Type B pancreatic cell (in vitro differentiated cells): ENCODE measurements at regions not wholly inside any gene's neighbourhood (a gene's known extent, or its start where the extent isn't known, plus 50 kb on each side); places are given as distances from the start of the nearest gene placed in this dataset.

Experiments used
- DNase-seq: peaks from one replicate; pipeline ENCODE4 v3.0.0; 2021; ENCODE audit warnings: mixed read lengths; ENCODE audit not compliant: unreplicated experiment; ENCODE audit errors: extremely low spot score
- H3K27ac Mint-ChIP-seq: 2 replicates; pipeline ENCODE4 v1.8.0; 2021; ENCODE audit warnings: mild to moderate bottlenecking, mixed read lengths
- H3K27me3 Mint-ChIP-seq: 2 replicates; pipeline ENCODE4 v1.8.0; 2021; ENCODE audit warnings: mixed read lengths
- H3K36me3 Mint-ChIP-seq: 2 replicates; pipeline ENCODE4 v1.8.0; 2021; ENCODE audit warnings: mixed read lengths
- H3K4me1 Mint-ChIP-seq: one replicate; pipeline ENCODE4 v1.8.0; 2021; ENCODE audit warnings: mixed read lengths; ENCODE audit not compliant: unreplicated experiment
- H3K4me3 Mint-ChIP-seq: 2 replicates; pipeline ENCODE4 v1.8.0; 2021; ENCODE audit warnings: mild to moderate bottlenecking, mixed read lengths
- H3K9me3 Mint-ChIP-seq: 2 replicates; pipeline ENCODE4 v1.8.0; 2021; ENCODE audit warnings: mixed read lengths
- TF ChIP-seq, protein P1 (sequence below): fragments of 200-600 bp; sonication (generic); conservative IDR thresholded peaks from 2 replicates; pipeline ENCODE4 v1.5.0; 2021; ENCODE audit warnings: antibody characterized with exemption, mild to moderate bottlenecking

DNA sequence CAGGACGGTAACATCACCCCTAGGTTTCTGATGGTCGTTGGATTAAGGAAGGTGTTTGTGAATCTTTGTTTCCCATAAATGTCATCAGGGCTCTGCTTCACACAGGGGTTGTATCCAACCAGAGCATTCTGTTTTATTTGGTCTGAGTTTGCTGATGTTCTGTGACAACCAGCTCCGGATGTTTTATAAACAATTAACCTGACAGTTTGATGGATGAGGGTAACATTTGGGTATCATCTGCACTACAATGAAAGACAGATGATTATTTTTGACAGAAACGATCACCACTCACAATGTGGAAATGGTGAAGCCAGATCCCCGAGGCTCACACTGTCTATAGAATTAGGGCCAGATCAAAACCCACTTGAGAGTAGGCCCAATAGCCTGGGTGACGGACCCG, 107.1 kb downstream of the CDC42EP3 start:
- Mint-ChIP-seq H3K27me3 (no peaks in the 10 kb centered on the region), H3K27ac (no peak overlapping the region), H3K4me1 (peaks cover 16% of the 10 kb centered on the region), H3K36me3 (no peaks in the 10 kb centered on the region), H3K9me3 (no peaks in the 10 kb centered on the region), H3K4me3 (no peak overlapping the region)
- DNase-seq = no peak
- TF ChIP-seq, protein P1, sequence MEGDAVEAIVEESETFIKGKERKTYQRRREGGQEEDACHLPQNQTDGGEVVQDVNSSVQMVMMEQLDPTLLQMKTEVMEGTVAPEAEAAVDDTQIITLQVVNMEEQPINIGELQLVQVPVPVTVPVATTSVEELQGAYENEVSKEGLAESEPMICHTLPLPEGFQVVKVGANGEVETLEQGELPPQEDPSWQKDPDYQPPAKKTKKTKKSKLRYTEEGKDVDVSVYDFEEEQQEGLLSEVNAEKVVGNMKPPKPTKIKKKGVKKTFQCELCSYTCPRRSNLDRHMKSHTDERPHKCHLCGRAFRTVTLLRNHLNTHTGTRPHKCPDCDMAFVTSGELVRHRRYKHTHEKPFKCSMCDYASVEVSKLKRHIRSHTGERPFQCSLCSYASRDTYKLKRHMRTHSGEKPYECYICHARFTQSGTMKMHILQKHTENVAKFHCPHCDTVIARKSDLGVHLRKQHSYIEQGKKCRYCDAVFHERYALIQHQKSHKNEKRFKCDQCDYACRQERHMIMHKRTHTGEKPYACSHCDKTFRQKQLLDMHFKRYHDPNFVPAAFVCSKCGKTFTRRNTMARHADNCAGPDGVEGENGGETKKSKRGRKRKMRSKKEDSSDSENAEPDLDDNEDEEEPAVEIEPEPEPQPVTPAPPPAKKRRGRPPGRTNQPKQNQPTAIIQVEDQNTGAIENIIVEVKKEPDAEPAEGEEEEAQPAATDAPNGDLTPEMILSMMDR = no peak

DNA sequence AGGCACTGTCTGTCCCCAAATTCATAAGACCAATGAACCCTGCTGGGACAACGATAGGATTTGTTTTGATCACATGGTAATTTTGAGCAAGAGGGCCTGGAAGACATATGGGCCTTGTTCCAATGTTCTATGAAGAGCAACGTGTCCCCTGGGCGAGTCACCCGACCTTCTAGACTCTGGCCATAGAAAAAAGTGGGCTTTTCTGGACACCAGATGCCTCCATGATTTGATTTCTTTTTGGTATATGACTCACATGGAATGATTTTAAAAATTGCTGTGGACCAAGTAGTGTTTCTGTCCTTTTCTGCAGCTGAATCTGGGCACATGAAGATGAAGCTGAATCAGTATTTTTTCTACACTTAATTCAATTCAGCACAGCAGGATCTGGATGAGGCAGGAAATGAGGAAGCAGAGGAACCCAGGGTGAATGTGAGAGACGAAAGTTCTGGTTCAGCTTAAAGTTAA, 104.9 kb downstream of the CDC42EP3 start:
- no peaks in the 10 kb centered on the region for H3K9me3 Mint-ChIP-seq
- H3K27me3 Mint-ChIP-seq = no peaks in the 10 kb centered on the region
- no peaks in the 10 kb centered on the region for H3K36me3 Mint-ChIP-seq
- H3K4me3 Mint-ChIP-seq = no peak overlapping the region
- TF ChIP-seq, protein P1 = no peak
- H3K27ac Mint-ChIP-seq = no peak overlapping the region
- no peak for DNase-seq
- H3K4me1 Mint-ChIP-seq = peaks cover 18% of the 10 kb centered on the region

DNA sequence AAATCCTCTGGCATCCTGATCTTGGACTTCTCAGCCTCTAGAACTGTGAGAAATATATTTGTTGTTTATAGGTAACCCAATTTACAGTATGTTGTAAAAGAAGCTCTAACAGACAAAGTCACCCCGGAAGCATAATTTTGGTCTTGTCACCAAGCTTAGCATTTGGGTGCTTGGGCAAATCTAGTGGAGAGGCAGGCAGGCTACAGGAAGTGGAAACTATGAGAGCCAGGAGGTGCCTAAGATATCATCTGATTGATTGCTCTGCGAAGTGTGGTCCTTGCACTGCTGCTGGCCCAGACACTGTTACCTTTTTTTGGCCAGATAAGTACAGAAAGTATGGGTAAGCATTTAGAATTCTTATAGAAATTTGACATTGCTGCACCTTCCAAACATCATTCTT, 102.9 kb downstream of the CDC42EP3 start:
- Mint-ChIP-seq H3K9me3 (no peaks in the 10 kb centered on the region), H3K27ac (no peak overlapping the region), H3K4me3 (no peak overlapping the region), H3K4me1 (peaks cover 13% of the 10 kb centered on the region), H3K36me3 (no peaks in the 10 kb centered on the region), H3K27me3 (no peaks in the 10 kb centered on the region)
- TF ChIP-seq, protein P1 = no peak
- no peak for DNase-seq

DNA sequence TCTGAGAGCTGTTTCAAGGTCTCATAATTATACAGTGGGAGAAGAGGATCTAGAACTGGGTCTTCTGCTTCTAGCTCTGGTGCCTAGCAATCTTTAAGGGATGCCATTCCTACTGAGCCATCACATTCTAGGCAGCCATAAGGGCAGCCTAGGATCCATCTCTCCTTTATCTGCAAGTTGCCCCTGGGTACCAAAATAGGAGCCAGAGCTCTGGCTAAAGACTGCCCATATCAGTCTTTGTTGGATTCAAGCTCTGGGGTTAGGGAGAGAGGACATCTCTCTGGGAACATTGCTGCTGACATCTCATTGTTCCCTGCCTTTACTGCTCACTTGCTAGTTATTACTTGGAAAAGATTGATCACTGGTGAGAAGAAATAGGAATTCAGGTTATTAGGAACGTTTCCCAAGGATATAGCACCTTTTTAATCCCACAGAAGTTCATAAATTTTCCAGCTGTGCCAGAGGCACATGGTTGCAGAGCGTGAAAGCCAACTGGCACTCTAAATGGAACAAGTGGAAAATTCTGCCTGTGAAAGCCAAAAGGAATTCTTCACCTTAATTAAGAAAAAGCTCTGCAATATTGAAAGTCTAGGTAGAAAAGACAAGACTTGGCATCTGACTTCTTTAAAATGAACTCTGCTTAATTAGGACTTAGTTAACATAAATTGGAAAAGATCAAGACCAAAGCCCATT, 102.2 kb downstream of the CDC42EP3 start:
- Mint-ChIP-seq H3K4me3 (no peak overlapping the region), H3K36me3 (no peaks in the 10 kb centered on the region), H3K27me3 (no peaks in the 10 kb centered on the region), H3K27ac (no peak overlapping the region), H3K4me1 (peaks cover 17% of the 10 kb centered on the region), H3K9me3 (no peaks in the 10 kb centered on the region)
- TF ChIP-seq, protein P1 = no peak
- no peak for DNase-seq

DNA sequence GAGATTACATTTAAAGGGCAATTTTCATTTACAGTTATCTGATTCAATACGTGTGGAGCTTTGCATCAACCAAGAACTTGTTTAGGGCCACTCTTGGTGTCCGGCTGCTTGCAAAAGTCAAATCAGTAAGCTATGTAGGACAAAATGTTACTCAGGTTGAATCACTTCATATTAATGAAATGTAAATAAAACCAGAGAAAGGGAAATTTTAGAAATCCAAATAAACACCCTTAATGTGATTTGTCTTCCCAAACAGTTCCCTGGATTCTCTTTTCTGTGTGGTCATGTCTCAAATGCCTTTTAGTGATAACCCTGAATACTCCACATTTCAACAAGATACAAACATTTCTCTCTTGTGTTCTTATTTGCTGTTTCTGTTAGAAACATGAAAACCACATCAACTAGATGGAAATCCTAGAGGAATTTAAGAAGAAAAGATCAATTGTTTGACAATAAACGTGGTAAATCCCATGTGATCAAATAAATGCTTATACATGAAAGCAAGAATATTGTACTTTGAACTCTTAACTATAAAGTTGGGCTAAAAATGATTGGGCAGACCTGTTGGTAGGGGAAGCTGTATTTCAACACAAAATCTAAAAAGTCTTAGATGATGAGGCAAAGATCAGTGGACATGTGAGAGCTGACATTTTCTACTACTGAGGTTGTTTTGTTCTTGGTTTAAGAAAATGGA, 101.3 kb downstream of the CDC42EP3 start:
- no peaks in the 10 kb centered on the region for H3K9me3 Mint-ChIP-seq
- no peaks in the 10 kb centered on the region for H3K27me3 Mint-ChIP-seq
- H3K4me3 Mint-ChIP-seq = no peak overlapping the region
- H3K36me3 Mint-ChIP-seq = no peaks in the 10 kb centered on the region
- TF ChIP-seq, protein P1 = no peak
- DNase-seq = no peak
- peak overlapping the region; percentile 59 for H3K27ac Mint-ChIP-seq
- H3K4me1 Mint-ChIP-seq = peaks cover 18% of the 10 kb centered on the region
